ENCODE measurements at regions not wholly inside any gene's neighbourhood (a gene's known extent, or its start where the extent isn't known, plus 50 kb on each side); places are given as distances from the start of the nearest gene placed in this dataset.

GRCh38 chr3:55197021-55197420 lies 269.2 kb upstream of the LRTM1 start:
- Histone ChIP-seq H3K79me1 (ENCODE audit: low read length) (peaks cover 3% of the 10 kb centered on the region), H3K4me2 (ENCODE audit: low read length) (no peak overlapping the region), H4K91ac (ENCODE audit: low read depth, low read length) (peak overlapping the region; percentile 11), H3K4ac (ENCODE audit: low read depth, low read length) (no peak overlapping the region), H2BK120ac (ENCODE audit: insufficient read depth, low read length, poor library complexity) (no peak overlapping the region), H3K4me1 (ENCODE audit: control insufficient read depth in 1 of 2, insufficient read depth in 2 of 2, low read length in 2 of 2) (peaks cover 0 to 3% of the 10 kb centered on the region in 2 experiments), H3K27me3 (ENCODE audit: insufficient read depth, low read length) (no peaks in the 10 kb centered on the region), H2AK5ac (ENCODE audit: low read length) (no peak overlapping the region), H3K18ac (ENCODE audit: low read length) (no peak overlapping the region), H3K4me3 (ENCODE audit: low read depth, low read length) (no peak overlapping the region), H3K9me3 (ENCODE audit: insufficient read depth, low read depth, low read length) (no peaks in the 10 kb centered on the region), H2BK12ac (ENCODE audit: low read length) (no peak overlapping the region), H3K23ac (ENCODE audit: low read length) (no peak overlapping the region), H3K27ac (ENCODE audit: low read depth, low read length) (no peak overlapping the region), H3K79me2 (ENCODE audit: control insufficient read depth, insufficient read depth, low read length, poor library complexity) (no peaks in the 10 kb centered on the region), H2BK5ac (ENCODE audit: low read depth, low read length, poor library complexity) (no peak overlapping the region), H2AFZ (ENCODE audit: insufficient read depth, low read length, poor library complexity) (no peak overlapping the region), H4K8ac (ENCODE audit: low read depth, low read length) (no peak overlapping the region), H4K12ac (ENCODE audit: low read depth, low read length) (no peak overlapping the region), H3K14ac (ENCODE audit: low read length) (no peak overlapping the region), H3K36me3 (ENCODE audit: control insufficient read depth in 1 of 2, insufficient read depth in 2 of 2, low read length in 2 of 2) (no peaks in the 10 kb centered on the region), H3K9ac (ENCODE audit: low read length) (no peak overlapping the region)
- WGBS (ENCODE audit: extremely low coverage, insufficient coverage, insufficient read length): no CpG with 5 or more reads among the region's 2 CpGs
- DNase-seq: no peak

DNA sequence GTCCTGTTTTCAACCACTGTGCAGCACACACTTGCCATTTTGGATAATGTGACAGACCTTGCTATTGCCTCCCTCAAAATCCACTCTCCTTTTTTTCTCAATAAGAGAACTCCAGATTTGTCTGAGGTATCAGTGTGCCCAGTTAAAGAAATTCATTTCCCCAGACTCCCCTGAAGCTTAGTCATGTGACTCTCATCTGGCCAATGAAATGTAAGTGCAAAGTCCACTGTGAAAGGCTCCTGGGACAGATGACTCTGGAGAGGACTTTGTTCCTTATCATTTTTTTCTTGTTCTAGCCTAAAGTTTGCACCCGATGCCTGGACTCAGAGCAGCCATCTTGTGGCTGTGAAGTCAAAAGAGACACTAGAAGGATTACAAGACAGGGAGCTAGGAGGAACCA lies 268.6 kb upstream of the LRTM1 start:
- Histone ChIP-seq H4K8ac (ENCODE audit: low read depth, low read length) (no peak overlapping the region), H3K4me2 (ENCODE audit: low read length) (no peak overlapping the region), H3K9ac (ENCODE audit: low read length) (no peak overlapping the region), H3K9me3 (ENCODE audit: insufficient read depth, low read depth, low read length) (no peaks in the 10 kb centered on the region), H2BK5ac (ENCODE audit: low read depth, low read length, poor library complexity) (no peak overlapping the region), H2AK5ac (ENCODE audit: low read length) (no peak overlapping the region), H3K4ac (ENCODE audit: low read depth, low read length) (no peak overlapping the region), H3K4me1 (ENCODE audit: control insufficient read depth in 1 of 2, insufficient read depth in 2 of 2, low read length in 2 of 2) (peaks cover 0 to 5% of the 10 kb centered on the region in 2 experiments), H3K36me3 (ENCODE audit: control insufficient read depth in 1 of 2, insufficient read depth in 2 of 2, low read length in 2 of 2) (no peaks in the 10 kb centered on the region), H3K79me2 (ENCODE audit: control insufficient read depth, insufficient read depth, low read length, poor library complexity) (no peaks in the 10 kb centered on the region), H3K14ac (ENCODE audit: low read length) (no peak overlapping the region), H2BK12ac (ENCODE audit: low read length) (no peak overlapping the region), H2BK120ac (ENCODE audit: insufficient read depth, low read length, poor library complexity) (no peak overlapping the region), H4K12ac (ENCODE audit: low read depth, low read length) (no peak overlapping the region), H3K27ac (ENCODE audit: low read depth, low read length) (no peak overlapping the region), H3K79me1 (ENCODE audit: low read length) (peaks cover 3% of the 10 kb centered on the region), H2AFZ (ENCODE audit: insufficient read depth, low read length, poor library complexity) (no peak overlapping the region), H3K27me3 (ENCODE audit: insufficient read depth, low read length) (no peaks in the 10 kb centered on the region), H3K18ac (ENCODE audit: low read length) (no peak overlapping the region), H3K4me3 (ENCODE audit: low read depth, low read length) (no peak overlapping the region), H4K91ac (ENCODE audit: low read depth, low read length) (no peak overlapping the region), H3K23ac (ENCODE audit: low read length) (no peak overlapping the region)
- no CpG with 5 or more reads among the region's 1 CpG for WGBS (ENCODE audit: extremely low coverage, insufficient coverage, insufficient read length)
- no peak for DNase-seq

GRCh38 chr3:55194376-55194775 lies 266.5 kb upstream of the LRTM1 start:
- no peak overlapping the region for H2BK5ac ChIP-seq (ENCODE audit: low read depth, low read length, poor library complexity)
- no peak overlapping the region for H2AK5ac ChIP-seq (ENCODE audit: low read length)
- no CpG with 5 or more reads among the region's 3 CpGs for WGBS (ENCODE audit: extremely low coverage, insufficient coverage, insufficient read length)
- H2AFZ ChIP-seq (ENCODE audit: insufficient read depth, low read length, poor library complexity): no peak overlapping the region
- H3K9me3 ChIP-seq (ENCODE audit: insufficient read depth, low read depth, low read length): no peaks in the 10 kb centered on the region
- H3K4me2 ChIP-seq (ENCODE audit: low read length): no peak overlapping the region
- H3K23ac ChIP-seq (ENCODE audit: low read length): no peak overlapping the region
- no peak overlapping the region for H3K4ac ChIP-seq (ENCODE audit: low read depth, low read length)
- H3K18ac ChIP-seq (ENCODE audit: low read length): no peak overlapping the region
- no peaks in the 10 kb centered on the region for H3K36me3 ChIP-seq (ENCODE audit: control insufficient read depth in 1 of 2, insufficient read depth in 2 of 2, low read length in 2 of 2)
- no peak overlapping the region for H4K12ac ChIP-seq (ENCODE audit: low read depth, low read length)
- H2BK12ac ChIP-seq (ENCODE audit: low read length): no peak overlapping the region
- peaks cover 3 to 13% of the 10 kb centered on the region in 2 experiments for H3K4me1 ChIP-seq (ENCODE audit: control insufficient read depth in 1 of 2, insufficient read depth in 2 of 2, low read length in 2 of 2)
- no peaks in the 10 kb centered on the region for H3K27me3 ChIP-seq (ENCODE audit: insufficient read depth, low read length)
- peaks cover 3% of the 10 kb centered on the region for H3K79me2 ChIP-seq (ENCODE audit: control insufficient read depth, insufficient read depth, low read length, poor library complexity)
- H3K9ac ChIP-seq (ENCODE audit: low read length): no peak overlapping the region
- H3K14ac ChIP-seq (ENCODE audit: low read length): no peak overlapping the region
- DNase-seq: no peak
- H3K27ac ChIP-seq (ENCODE audit: low read depth, low read length): no peak overlapping the region
- H4K91ac ChIP-seq (ENCODE audit: low read depth, low read length): no peak overlapping the region
- H2BK120ac ChIP-seq (ENCODE audit: insufficient read depth, low read length, poor library complexity): no peak overlapping the region
- peaks cover 16% of the 10 kb centered on the region for H3K79me1 ChIP-seq (ENCODE audit: low read length)
- no peak overlapping the region for H3K4me3 ChIP-seq (ENCODE audit: low read depth, low read length)
- no peak overlapping the region for H4K8ac ChIP-seq (ENCODE audit: low read depth, low read length)

- H4K8ac ChIP-seq (ENCODE audit: low read depth, low read length): peak overlapping the region; percentile 48
- H3K27ac ChIP-seq (ENCODE audit: low read depth, low read length): peak overlapping the region; percentile 59
Observed at GRCh38 chr3:55191911-55192775, 264.3 kb upstream of the LRTM1 start.

More at GRCh38 chr3:55191911-55192775, 264.3 kb upstream of the LRTM1 start:
- no peak overlapping the region for H2AFZ ChIP-seq (ENCODE audit: insufficient read depth, low read length, poor library complexity)
- peak overlapping the region; percentile 73 for H3K14ac ChIP-seq (ENCODE audit: low read length)
- H3K4ac ChIP-seq (ENCODE audit: low read depth, low read length): no peak overlapping the region
- no CpG with 5 or more reads among the region's 4 CpGs for WGBS (ENCODE audit: extremely low coverage, insufficient coverage, insufficient read length)
- peaks cover 5% of the 10 kb centered on the region for H3K79me2 ChIP-seq (ENCODE audit: control insufficient read depth, insufficient read depth, low read length, poor library complexity)
- H3K4me3 ChIP-seq (ENCODE audit: low read depth, low read length): no peak overlapping the region
- no peaks in the 10 kb centered on the region for H3K9me3 ChIP-seq (ENCODE audit: insufficient read depth, low read depth, low read length)
- no peak overlapping the region for H3K4me2 ChIP-seq (ENCODE audit: low read length)
- H4K12ac ChIP-seq (ENCODE audit: low read depth, low read length): no peak overlapping the region
- H2BK12ac ChIP-seq (ENCODE audit: low read length): peak overlapping the region; percentile 92
- peak overlapping the region; percentile 77 for H4K91ac ChIP-seq (ENCODE audit: low read depth, low read length)
- H2BK120ac ChIP-seq (ENCODE audit: insufficient read depth, low read length, poor library complexity): peak overlapping the region; percentile 83
- peaks cover 32% of the 10 kb centered on the region for H3K79me1 ChIP-seq (ENCODE audit: low read length)
- no peak overlapping the region for H3K9ac ChIP-seq (ENCODE audit: low read length)
- peak; percentile 59 to 88 for DNase-seq
- peak overlapping the region; percentile 93 for H2BK5ac ChIP-seq (ENCODE audit: low read depth, low read length, poor library complexity)
- H3K27me3 ChIP-seq (ENCODE audit: insufficient read depth, low read length): no peaks in the 10 kb centered on the region
- H3K18ac ChIP-seq (ENCODE audit: low read length): peak overlapping the region; percentile 41
- H3K36me3 ChIP-seq (ENCODE audit: control insufficient read depth in 1 of 2, insufficient read depth in 2 of 2, low read length in 2 of 2): no peaks in the 10 kb centered on the region
- no peak overlapping the region for H2AK5ac ChIP-seq (ENCODE audit: low read length)
- no peak overlapping the region for H3K23ac ChIP-seq (ENCODE audit: low read length)
- peaks cover 13 to 25% of the 10 kb centered on the region in 2 experiments for H3K4me1 ChIP-seq (ENCODE audit: control insufficient read depth in 1 of 2, insufficient read depth in 2 of 2, low read length in 2 of 2)
